ENCODE measurements at regions not wholly inside any gene's neighbourhood (a gene's known extent, or its start where the extent isn't known, plus 50 kb on each side); places are given as distances from the start of the nearest gene placed in this dataset.
"Not testable (repeated sequence)": the region's sequence is repeated elsewhere in the genome, so short reads cannot be mapped to it uniquely, and the experiment has no call there.

- no peak for DNase-seq (ENCODE audit: low read depth, low spot score)
Measured at GRCh38 chr15:77862651-77863104, 214.8 kb downstream of the TBC1D2B start.

GRCh38 chr15:77861997-77862635, 215.4 kb downstream of the TBC1D2B start:
- not testable (repeated sequence) for DNase-seq (ENCODE audit: low read depth, low spot score)

DNA sequence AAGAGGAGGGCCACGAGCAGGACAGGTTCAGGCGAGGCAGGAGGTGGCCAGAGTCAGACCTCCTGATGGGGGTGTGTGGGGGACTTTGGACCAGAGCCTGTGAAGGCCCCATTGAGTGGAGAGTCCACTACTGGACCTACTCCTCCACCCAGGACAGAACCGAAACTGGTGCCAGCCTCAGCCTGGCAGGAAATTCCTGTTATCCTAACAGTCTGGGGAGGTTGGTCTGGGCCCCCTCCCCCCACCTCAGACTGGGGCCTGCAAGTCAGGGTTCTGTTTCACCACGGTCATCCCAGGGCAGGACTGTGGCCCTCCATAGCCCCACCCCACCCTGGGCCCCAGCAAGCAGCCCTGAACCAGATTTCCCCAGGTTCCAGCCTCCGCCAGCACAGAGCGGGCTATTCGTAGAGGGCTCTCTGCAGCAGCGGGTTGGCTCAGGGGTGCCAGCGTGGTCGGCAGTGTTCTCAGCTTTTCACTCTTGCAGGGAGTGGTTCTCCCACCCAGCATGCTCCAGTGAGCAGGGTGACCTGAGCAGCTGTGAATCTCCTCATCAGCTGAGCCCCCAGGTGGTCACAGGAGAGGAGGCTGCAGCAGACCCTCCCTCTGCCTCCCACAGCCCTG, 217.3 kb downstream of the TBC1D2B start:
- DNase-seq (ENCODE audit: low read depth, low spot score), result no peak

- no peak for DNase-seq (ENCODE audit: low read depth, low spot score)
Measured at GRCh38 chr15:77859491-77860060, 217.9 kb downstream of the TBC1D2B start.

DNA sequence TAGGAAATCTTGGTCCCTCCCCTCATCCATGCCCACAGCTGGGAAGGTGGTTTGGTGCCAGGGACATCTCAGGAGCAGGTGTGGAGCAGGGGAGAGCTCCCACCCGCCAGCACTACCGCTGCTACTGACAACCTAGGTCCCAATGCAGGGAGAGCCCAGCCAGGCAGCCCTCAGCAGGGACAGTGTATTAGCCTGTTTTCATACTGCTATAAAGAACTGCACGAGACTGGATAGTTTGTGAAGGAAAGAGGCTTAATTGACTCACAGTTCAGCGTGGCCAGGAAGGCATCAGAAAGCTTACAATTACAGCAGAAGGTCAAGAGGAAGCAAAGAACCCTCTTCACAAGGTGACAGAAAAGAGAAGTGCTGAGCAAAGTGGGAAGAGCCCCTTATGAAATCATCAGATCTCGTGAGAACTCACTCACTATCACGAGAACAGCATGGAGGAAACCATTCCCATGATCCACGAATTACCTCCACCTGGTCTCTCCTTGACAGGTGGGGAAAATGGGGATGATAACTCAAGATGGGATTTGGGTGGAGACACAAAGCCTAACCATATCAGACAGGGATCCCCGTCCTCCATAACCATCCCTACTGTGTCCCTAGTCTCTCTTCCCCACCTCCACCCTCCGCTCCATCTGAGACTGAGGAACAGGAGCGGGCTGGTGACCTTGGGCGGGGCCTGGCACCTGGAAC, 218.6 kb downstream of the TBC1D2B start:
- no peak for DNase-seq (ENCODE audit: low read depth, low spot score)

DNA sequence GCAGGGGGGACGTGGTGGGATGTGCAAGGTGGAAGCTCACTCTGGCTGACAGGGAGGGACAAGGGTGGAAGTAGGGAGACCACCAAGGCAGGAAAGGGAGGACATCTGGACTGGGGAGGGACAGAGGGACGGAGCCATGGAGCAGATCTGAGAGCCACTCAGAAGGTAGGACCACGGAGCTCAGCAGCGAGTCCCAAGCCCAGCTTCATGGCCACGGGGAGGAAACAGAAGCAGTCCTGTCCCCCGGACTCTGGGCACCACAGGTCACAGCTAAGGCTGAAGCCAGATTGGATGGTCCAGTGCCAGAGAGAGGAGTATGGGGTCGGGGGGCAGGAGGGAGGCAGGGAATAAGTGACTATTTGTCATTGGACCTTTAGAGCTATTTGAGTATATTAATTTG, 220.1 kb downstream of the TBC1D2B start:
- no peak for DNase-seq (ENCODE audit: low read depth, low spot score)

DNA sequence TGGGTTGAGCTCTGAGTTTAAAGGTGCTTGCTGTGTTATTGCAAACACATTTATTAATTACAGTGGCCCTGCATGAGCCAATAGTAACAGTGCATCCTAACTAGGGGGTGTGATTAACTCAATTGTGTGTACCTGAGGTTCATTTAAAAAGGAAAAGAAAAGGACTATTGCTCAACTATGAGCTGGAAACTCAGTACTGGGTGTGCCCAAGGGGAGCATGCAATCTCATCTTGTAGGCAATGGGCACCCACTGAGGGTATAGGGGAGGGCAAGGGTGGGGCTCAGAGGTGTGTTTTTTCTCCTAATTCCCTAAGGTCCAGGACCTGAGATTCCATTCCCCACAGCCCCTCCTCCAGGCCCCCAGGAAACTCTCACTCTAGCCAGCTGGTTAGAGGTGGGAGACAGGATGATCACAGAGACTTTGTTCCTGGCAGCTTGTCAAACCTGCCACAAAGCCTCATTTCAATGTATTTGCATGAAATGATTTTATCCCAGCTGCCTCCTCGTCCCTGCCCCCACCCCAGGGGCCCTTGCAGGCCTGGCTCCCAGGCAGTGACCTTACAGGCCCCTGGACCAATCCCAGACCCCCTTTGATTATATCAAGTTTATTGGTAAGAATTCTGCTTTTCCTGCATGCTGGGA, 220.7 kb downstream of the TBC1D2B start:
- DNase-seq (ENCODE audit: low read depth, low spot score), result no peak

GRCh38 chr15:77855871-77856270, 221.6 kb downstream of the TBC1D2B start:
- DNase-seq (ENCODE audit: low read depth, low spot score), result no peak

DNA sequence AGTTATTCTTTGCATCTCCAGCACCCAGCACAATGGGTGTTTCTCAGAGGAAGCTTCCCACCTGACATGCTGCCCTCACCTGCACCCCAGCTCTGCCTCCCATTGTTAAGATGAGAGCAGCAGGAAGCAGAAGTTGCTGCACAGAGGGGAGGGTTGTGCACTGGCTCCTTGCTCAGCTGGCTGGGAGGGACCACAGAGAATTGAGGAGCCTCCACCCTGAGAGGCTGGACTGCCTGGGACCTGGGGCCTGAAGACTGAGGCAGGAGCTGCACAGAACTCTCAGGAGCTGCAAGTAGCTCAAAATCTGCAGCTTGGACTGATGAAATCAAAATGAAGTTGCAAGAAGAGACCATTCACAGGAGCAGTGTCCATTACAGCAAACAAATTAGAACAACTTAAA, 222.3 kb upstream of the LINGO1 start:
- DNase-seq (ENCODE audit: low read depth, low spot score), result no peak

DNA sequence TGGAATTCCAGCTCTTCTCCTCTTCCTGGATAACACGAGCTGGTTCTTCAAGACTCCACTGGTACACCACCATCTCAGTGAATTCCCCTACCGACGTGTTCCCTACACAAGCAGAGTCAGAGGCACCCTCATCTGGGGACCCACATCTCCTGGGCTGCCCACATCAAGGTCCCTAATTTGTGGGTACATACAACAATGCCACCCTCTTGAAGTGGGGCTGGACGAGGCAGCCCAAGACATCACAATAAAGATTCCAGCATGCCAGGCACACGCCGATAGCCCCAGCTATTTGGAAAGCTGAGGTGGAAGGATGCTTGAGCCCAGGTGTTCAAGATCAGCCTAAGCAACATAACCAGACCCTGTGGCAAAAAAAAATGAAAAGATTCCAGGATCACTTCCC, 221.2 kb upstream of the LINGO1 start:
- no peak for DNase-seq (ENCODE audit: low read depth, low spot score)

- DNase-seq (ENCODE audit: low read depth, low spot score), result no peak
Measured at GRCh38 chr15:77853008-77853328, 220.3 kb upstream of the LINGO1 start.

DNA sequence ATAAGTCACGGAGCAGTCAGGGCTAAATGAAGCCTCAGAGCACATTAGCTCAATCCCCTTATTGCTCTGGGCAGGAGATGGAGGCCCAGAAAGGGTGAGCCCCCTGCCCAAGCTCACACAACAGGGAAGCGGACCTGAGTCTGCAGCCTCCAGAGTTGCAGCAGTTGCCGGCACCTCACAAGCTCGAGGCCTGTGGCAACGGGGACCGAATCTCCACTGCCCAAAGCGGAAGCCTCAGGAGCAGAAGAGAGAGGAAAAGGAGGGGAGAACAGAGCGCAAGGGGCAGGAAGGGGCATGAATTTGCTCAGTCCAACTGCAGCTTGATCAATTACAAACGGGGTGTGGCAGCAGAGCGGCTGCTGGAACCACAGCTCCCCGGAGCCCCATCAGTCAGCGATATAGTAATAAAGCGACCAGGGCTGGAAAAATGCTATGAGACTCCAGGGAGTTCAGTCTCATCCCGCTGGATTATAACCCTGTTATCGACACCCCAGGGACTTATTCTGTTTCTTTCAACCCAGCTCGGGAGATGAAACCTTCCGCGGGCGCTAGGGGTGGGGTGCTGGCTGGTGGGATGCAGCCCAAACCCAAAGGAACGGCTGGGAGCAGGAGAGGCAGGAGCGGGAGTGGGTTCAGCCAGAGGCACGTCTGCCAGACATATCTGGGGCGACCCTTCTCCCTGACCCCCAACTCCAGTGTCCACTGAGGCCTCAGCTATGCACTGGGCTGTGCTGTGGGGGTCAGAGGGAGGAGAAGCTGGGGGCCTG, 219.7 kb upstream of the LINGO1 start:
- DNase-seq (ENCODE audit: low read depth, low spot score), result no peak

DNA sequence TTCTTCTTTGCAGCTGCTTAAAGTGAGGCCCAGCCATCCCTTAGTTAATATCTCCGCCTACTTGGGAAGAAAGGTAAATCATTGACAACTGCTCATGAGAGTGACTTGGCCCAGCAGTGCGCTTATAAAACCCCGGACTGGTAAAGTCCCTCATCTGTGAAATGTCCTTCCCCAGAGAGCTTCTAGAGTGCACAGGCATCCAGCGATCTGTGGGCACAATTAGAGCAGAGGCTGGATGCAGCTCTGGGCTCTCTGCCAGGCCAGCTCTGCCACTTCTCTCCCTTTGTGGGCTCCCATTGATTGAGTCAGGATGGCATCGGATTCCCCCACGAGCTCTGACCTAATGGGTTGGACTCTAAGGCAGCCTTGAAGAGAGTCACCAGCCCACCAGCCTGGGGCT, 219.0 kb upstream of the LINGO1 start:
- peak; percentile 47 for DNase-seq (ENCODE audit: low read depth, low spot score)

- DNase-seq (ENCODE audit: low read depth, low spot score), result no peak
Measured at GRCh38 chr15:77851086-77851485, 218.4 kb upstream of the LINGO1 start.

DNA sequence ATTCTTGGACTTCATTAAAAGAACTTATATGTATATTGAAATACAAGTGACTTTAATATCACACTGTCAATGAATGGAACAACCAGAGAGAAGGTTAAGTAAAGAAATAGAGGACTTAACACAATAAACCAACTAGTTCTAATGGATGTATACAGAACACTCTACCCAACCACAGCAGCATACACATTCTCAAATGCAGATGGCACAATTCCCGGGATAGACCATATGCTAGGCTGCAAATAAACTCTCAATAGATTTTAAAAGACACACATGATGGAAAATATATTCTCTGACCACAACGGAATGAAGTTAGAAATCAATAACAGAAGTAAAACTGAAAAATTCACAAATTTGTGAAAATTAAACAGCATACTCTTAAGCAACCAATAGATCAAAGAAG, 214.3 kb upstream of the LINGO1 start:
- DNase-seq (ENCODE audit: low read depth, low spot score), result no peak

DNA sequence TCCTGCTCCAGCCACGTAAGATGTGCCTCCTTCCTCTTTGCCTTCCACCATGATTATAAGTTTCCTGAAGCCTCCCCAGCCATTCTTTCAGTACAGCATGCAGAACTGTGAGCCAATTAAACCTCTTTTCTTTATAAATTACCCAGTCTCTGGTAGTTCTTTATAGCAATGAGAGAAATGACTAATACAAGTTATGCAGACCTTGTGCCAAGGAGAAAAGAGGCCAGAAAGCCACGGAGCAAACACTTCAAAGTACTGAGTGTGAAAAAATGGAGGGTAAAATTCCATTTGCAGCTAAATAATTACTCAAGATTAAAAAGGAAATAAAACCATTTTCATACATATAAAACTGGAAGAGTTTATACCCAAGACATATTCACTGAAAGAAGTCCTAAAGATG, 213.6 kb upstream of the LINGO1 start:
- peak; percentile 56 for DNase-seq (ENCODE audit: low read depth, low spot score)

DNA sequence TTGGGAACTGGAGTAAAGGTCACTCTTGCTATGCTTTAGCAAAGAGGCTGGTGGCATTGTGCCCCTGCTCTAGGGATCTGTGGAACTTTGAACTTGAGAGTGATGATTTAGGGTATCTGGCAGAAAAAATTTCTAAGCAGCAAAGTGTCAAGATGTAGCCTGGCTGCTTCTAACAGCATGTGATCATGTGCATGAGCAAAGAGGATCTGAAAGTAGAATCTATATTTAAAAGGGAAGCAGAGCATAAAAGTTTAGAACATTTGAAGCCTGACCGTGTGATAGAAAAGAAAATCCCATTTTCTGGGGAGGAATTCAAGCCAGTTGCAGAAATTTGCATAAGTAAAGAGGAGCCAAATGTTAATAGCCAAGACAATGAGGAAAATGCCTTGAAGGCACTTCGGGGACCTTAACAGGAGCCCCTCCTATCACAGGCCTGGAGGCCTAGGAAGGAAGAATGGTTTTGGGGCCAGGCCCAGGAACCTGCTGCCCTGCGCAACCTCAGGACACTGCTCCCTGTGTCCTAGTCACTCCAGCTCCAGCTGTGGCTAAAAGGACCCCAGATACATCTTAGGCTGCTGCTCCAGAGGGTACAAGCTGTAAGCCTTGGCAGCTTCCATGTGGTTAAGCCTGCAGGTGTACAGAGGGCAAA, 212.2 kb upstream of the LINGO1 start:
- no peak for DNase-seq (ENCODE audit: low read depth, low spot score)

GRCh38 chr15:77843546-77843945, 210.8 kb upstream of the LINGO1 start:
- DNase-seq (ENCODE audit: low read depth, low spot score), result no peak

DNA sequence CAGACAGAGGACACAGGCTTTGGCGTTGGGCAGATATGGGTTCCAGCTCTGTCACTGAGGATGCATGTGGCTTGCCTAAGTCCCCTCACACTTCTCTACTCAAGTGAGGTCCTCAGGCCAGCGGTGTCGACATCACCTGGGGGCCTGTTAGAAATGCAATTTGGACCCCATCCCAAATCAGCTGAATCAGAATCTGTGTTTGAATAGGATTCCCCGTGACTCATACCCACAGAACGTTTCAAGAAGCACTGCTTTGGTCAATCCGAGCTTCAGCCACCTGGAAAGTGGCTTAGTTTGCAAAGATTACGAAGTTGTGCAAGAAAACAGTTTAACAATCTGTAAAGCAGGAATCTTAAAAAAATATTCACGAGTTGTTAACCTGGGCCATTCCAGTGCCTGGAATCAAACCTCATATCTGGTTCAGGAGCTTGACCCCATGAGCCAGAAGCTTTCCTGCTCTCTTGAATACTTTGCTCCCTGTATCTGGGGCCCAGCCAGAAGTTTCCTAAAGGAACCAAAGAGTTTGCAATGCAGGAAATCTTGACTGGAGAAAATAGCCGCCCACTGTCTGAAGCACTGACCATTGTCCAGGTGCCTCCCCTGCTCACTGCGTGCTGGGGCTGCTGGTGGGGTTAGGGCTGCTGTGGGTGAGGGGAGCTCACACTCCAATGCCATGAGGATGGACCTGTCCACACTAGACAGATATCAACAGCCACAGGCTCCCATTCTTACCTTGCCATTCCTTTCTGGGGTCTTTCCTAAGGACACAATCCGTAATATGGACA, 208.5 kb upstream of the LINGO1 start:
- peak; percentile 91 for DNase-seq (ENCODE audit: low read depth, low spot score)
